A673 (cell line): ENCODE measurements at regions not wholly inside any gene's neighbourhood (a gene's known extent, or its start where the extent isn't known, plus 50 kb on each side); places are given as distances from the start of the nearest gene placed in this dataset.

Experiments used
- BruUV-seq: library from RNA; stranded (reverse); fragments of 400-500 nt; replicated peaks from 2 replicates; lab custom pipeline; 2021; lab: Mats Ljungman, UMichigan
- CTCF ChIA-PET: fragments of 300-600 bp; sonication (Branson Sonifier 250); formaldehyde crosslinking; loops from one replicate; lab custom pipeline; 2022; ENCODE audit warnings: antibody characterized with exemption; lab: Charles Lee
- POLR2A ChIA-PET: fragments of 300-600 bp; sonication (Branson Sonifier 250); formaldehyde crosslinking; loops from one replicate; lab custom pipeline; 2022; ENCODE audit warnings: antibody characterized with exemption; ENCODE audit not compliant: low non-redundant PET; lab: Charles Lee
- DNase-seq: peaks from one replicate; pipeline ENCODE4 v3.0.0-alpha.2; 2015; ENCODE audit warnings: low spot score
- H3K27ac ChIP-seq: fragments of 200-600 bp; sonication (generic); 2 replicates; pipeline ENCODE4 v1.5.1; 2016; ENCODE audit warnings: mixed run types, low read depth, mild to moderate bottlenecking, mixed read lengths, antibody characterized with exemption, low read length; ENCODE audit not compliant: poor library complexity, severe bottlenecking
- H3K27me3 ChIP-seq: fragments of 200-600 bp; sonication (generic); replicated peaks from 2 replicates; pipeline ENCODE4 v1.6.1; 2017; ENCODE audit warnings: mixed run types, low read depth, mild to moderate bottlenecking, mixed read lengths, antibody characterized with exemption, low read length; ENCODE audit not compliant: insufficient read depth, poor library complexity
- H3K36me3 ChIP-seq: fragments of 200-600 bp; sonication (generic); 2 replicates; pipeline ENCODE4 v1.6.1; 2016; ENCODE audit warnings: mixed run types, mild to moderate bottlenecking, mixed read lengths, antibody characterized with exemption, low read length; ENCODE audit not compliant: insufficient read depth, poor library complexity, severe bottlenecking
- H3K4me1 ChIP-seq: fragments of 200-600 bp; sonication (generic); 2 replicates; pipeline ENCODE4 v1.6.1; 2017; ENCODE audit warnings: mixed run types, mild to moderate bottlenecking, mixed read lengths, antibody characterized with exemption, low read length; ENCODE audit not compliant: insufficient read depth, poor library complexity, severe bottlenecking
- H3K4me3 ChIP-seq: fragments of 200-600 bp; sonication (generic); 2 replicates; pipeline ENCODE4 v1.5.1; 2016; ENCODE audit warnings: low read depth, mixed run types, mild to moderate bottlenecking, mixed read lengths, low read length; ENCODE audit not compliant: poor library complexity, severe bottlenecking
- H3K9me3 ChIP-seq: fragments of 200-600 bp; sonication (generic); 2 replicates; pipeline ENCODE4 v1.6.1; 2016; ENCODE audit warnings: mixed run types, low read depth, mild to moderate bottlenecking, mixed read lengths, antibody characterized with exemption, low read length; ENCODE audit not compliant: poor library complexity, severe bottlenecking
- CTCF ChIP-seq: fragments of 300-800, 200-600 bp; sonication (generic); conservative IDR thresholded peaks from 2 replicates; pipeline ENCODE4 v1.5.1; 2017; ENCODE audit warnings: low read depth, mild to moderate bottlenecking, antibody characterized with exemption, low read length, moderate library complexity, mixed read lengths
- EZH2 ChIP-seq: fragments of 200-600 bp; sonication (generic); IDR thresholded peaks from 2 replicates; pipeline ENCODE4 v1.6.1; 2017; ENCODE audit warnings: borderline replicate concordance, low read depth, mild to moderate bottlenecking, mixed read lengths, antibody characterized with exemption, low read length; ENCODE audit not compliant: poor library complexity, severe bottlenecking
- intact Hi-C: fragments of 100-400 bp; cut with micrococcal nuclease; formaldehyde crosslinking; loops from one replicate; pipeline ENCODE4 v1.10.0; 2022; ENCODE audit not compliant: unreplicated experiment

- H3K27ac ChIP-seq = no peak overlapping the region
- CTCF ChIA-PET = no interaction called here
- no peaks in the 10 kb centered on the region for H3K9me3 ChIP-seq
- H3K36me3 ChIP-seq = no peaks in the 10 kb centered on the region
- POLR2A ChIA-PET = no interaction called here
- intact Hi-C loops = no loop called here
- TF ChIP-seq EZH2 (no peak), CTCF (no peak)
- H3K4me1 ChIP-seq = no peaks in the 10 kb centered on the region
- H3K27me3 ChIP-seq = no peaks in the 10 kb centered on the region
- DNase-seq = no peak
- no TSS peak for BruUV-seq
- H3K4me3 ChIP-seq = no peak overlapping the region
Measured at GRCh38 chr13:42378383-42378780, 106.4 kb downstream of the AKAP11 start.

GRCh38 chr13:42379241-42379640 is 107.3 kb downstream of the AKAP11 start:
- DNase-seq = no peak
- Histone ChIP-seq H3K9me3 (no peaks in the 10 kb centered on the region), H3K4me1 (no peaks in the 10 kb centered on the region), H3K4me3 (no peak overlapping the region), H3K27me3 (no peaks in the 10 kb centered on the region), H3K27ac (no peak overlapping the region), H3K36me3 (no peaks in the 10 kb centered on the region)
- BruUV-seq = no TSS peak
- CTCF ChIA-PET = no interaction called here
- no peak for TF ChIP-seq CTCF
- TF ChIP-seq EZH2 = no peak
- POLR2A ChIA-PET = no interaction called here
- intact Hi-C loops = no loop called here

- H3K36me3 ChIP-seq = no peaks in the 10 kb centered on the region
- no peak for DNase-seq
- no peak overlapping the region for H3K27ac ChIP-seq
- no peak overlapping the region for H3K4me3 ChIP-seq
- no peaks in the 10 kb centered on the region for H3K27me3 ChIP-seq
- no peaks in the 10 kb centered on the region for H3K4me1 ChIP-seq
- ChIA-PET POLR2A (no interaction called here), CTCF (no interaction called here)
- intact Hi-C loops = no loop called here
- no peaks in the 10 kb centered on the region for H3K9me3 ChIP-seq
- no peak for TF ChIP-seq EZH2
- TF ChIP-seq CTCF = no peak
- BruUV-seq = no TSS peak
Measured at GRCh38 chr13:42380420-42381164, 108.6 kb downstream of the AKAP11 start.
